HG03432 (cell line): ENCODE measurements at regions not wholly inside any gene's neighbourhood (a gene's known extent, or its start where the extent isn't known, plus 50 kb on each side); places are given as distances from the start of the nearest gene placed in this dataset.
"Not testable (repeated sequence)": the region's sequence is repeated elsewhere in the genome, so short reads cannot be mapped to it uniquely, and the experiment has no call there.

ENCODE experiments used
- ATAC-seq: cut with Tn5 transposase; IDR thresholded peaks from one replicate; pipeline ENCODE4 v1.9.1; 2021; ENCODE audit warnings: mild to moderate bottlenecking, moderate library complexity; ENCODE audit not compliant: unreplicated experiment

- ATAC-seq: no peak
Measured at GRCh38 chr3:17913359-17913758, 170.9 kb upstream of the TBC1D5 start.

- no peak for ATAC-seq
Measured at GRCh38 chr3:17911986-17912760, 169.7 kb upstream of the TBC1D5 start.

- no peak for ATAC-seq
Measured at GRCh38 chr3:17910922-17911321, 168.5 kb upstream of the TBC1D5 start.

- ATAC-seq: no peak
Measured at GRCh38 chr3:17909714-17910113, 167.3 kb upstream of the TBC1D5 start.

GRCh38 chr3:17908399-17909191 lies 166.2 kb upstream of the TBC1D5 start:
- ATAC-seq: no peak

GRCh38 chr3:17905996-17906395 lies 163.6 kb upstream of the TBC1D5 start:
- no peak for ATAC-seq

- peak; percentile 96 for ATAC-seq
Measured at GRCh38 chr3:17901893-17902292, 159.5 kb upstream of the TBC1D5 start.

GRCh38 chr3:17894434-17895060 lies 152.1 kb upstream of the TBC1D5 start:
- ATAC-seq: peak; percentile 74

GRCh38 chr3:17891139-17891856 lies 148.9 kb upstream of the TBC1D5 start:
- no peak for ATAC-seq

- no peak for ATAC-seq
Measured at GRCh38 chr3:17885986-17886385, 143.6 kb upstream of the TBC1D5 start.

- ATAC-seq: no peak
Measured at GRCh38 chr3:17882981-17883380, 140.6 kb upstream of the TBC1D5 start.

- no peak for ATAC-seq
Measured at GRCh38 chr3:17877299-17877698, 134.9 kb upstream of the TBC1D5 start.

GRCh38 chr3:17874636-17875035 lies 132.2 kb upstream of the TBC1D5 start:
- no peak for ATAC-seq

GRCh38 chr3:17872457-17872856 lies 130.0 kb upstream of the TBC1D5 start:
- no peak for ATAC-seq

- no peak for ATAC-seq
Measured at GRCh38 chr3:17865631-17866030, 123.2 kb upstream of the TBC1D5 start.

- no peak for ATAC-seq
Measured at GRCh38 chr3:17861476-17861875, 119.0 kb upstream of the TBC1D5 start.

GRCh38 chr3:17860840-17861471 lies 118.5 kb upstream of the TBC1D5 start:
- ATAC-seq: not testable (repeated sequence)

GRCh38 chr3:17852217-17852616 lies 109.8 kb upstream of the TBC1D5 start:
- ATAC-seq: peak; percentile 94

GRCh38 chr3:17850448-17850847 lies 108.0 kb upstream of the TBC1D5 start:
- no peak for ATAC-seq

- ATAC-seq: no peak
Measured at GRCh38 chr3:17848102-17848501, 105.7 kb upstream of the TBC1D5 start.

GRCh38 chr3:17847156-17847555 lies 104.7 kb upstream of the TBC1D5 start:
- ATAC-seq: no peak
